OCI-LY1 (cell line): ENCODE measurements at regions not wholly inside any gene's neighbourhood (a gene's known extent, or its start where the extent isn't known, plus 50 kb on each side); places are given as distances from the start of the nearest gene placed in this dataset.

Experiments
- H2AFZ ChIP-seq: fragments of 200-600 bp; sonication (generic), shearing (Covaris generic); 2 replicates; pipeline ENCODE4 v1.6.0; 2014; ENCODE audit warnings: antibody characterized with exemption, mild to moderate bottlenecking, low read length
- H3F3A ChIP-seq: fragments of 200-600 bp; sonication (generic), shearing (Covaris generic); 2 replicates; pipeline ENCODE4 v1.6.0; 2014; ENCODE audit warnings: mild to moderate bottlenecking, antibody characterized with exemption, low read length, moderate library complexity; ENCODE audit not compliant: insufficient read depth
- H3K27ac ChIP-seq: fragments of 200-600 bp; sonication (generic); 2 replicates; pipeline ENCODE4 v1.5.1; 2014; ENCODE audit warnings: low read length, mixed run types, mild to moderate bottlenecking, low read depth; ENCODE audit not compliant: poor library complexity, severe bottlenecking
- H3K27me3 ChIP-seq: fragments of 200-600 bp; sonication (generic); 2 replicates; pipeline ENCODE4 v1.6.0; 2014; ENCODE audit warnings: antibody characterized with exemption, mild to moderate bottlenecking, low read length, moderate library complexity; ENCODE audit not compliant: insufficient read depth
- H3K36me3 ChIP-seq: fragments of 200-600 bp; sonication (generic); 2 replicates; pipeline ENCODE4 v1.6.1; 2014; ENCODE audit warnings: mild to moderate bottlenecking, antibody characterized with exemption, low read length, moderate library complexity, mixed read lengths; ENCODE audit not compliant: insufficient read depth
- H3K4me1 ChIP-seq: fragments of 200-600 bp; sonication (generic); 2 replicates; pipeline ENCODE4 v1.5.1; 2014; ENCODE audit warnings: mild to moderate bottlenecking, low read length, moderate library complexity; ENCODE audit not compliant: insufficient read depth, severe bottlenecking
- H3K4me2 ChIP-seq: fragments of 200-600 bp; sonication (generic), shearing (Covaris generic); 2 replicates; pipeline ENCODE4 v1.6.1; 2014; ENCODE audit warnings: low read length
- H3K4me3 ChIP-seq: fragments of 200-600 bp; sonication (generic); 2 replicates; pipeline ENCODE4 v1.5.1; 2014; ENCODE audit warnings: low read length, low read depth, mild to moderate bottlenecking, mixed read lengths; ENCODE audit not compliant: poor library complexity, severe bottlenecking
- H3K79me2 ChIP-seq: fragments of 200-600 bp; shearing (Covaris generic); 2 replicates; pipeline ENCODE4 v1.6.1; 2016; ENCODE audit warnings: mixed run types, low read length, mixed read lengths; ENCODE audit not compliant: insufficient read depth
- H3K9ac ChIP-seq: fragments of 200-600 bp; sonication (generic), shearing (Covaris generic); 2 replicates; pipeline ENCODE4 v1.6.1; 2014; ENCODE audit warnings: mild to moderate bottlenecking, low read length, mixed read lengths
- H3K9me2 ChIP-seq: fragments of 200-600 bp; sonication (generic), shearing (Covaris generic); 2 replicates; pipeline ENCODE4 v1.6.1; 2014; ENCODE audit warnings: low read depth, mild to moderate bottlenecking, low read length, mixed read lengths
- H3K9me3 ChIP-seq: fragments of 200-600 bp; shearing (Covaris generic); 2 replicates; pipeline ENCODE4 v1.6.1; 2014; ENCODE audit warnings: low read length, mixed read lengths
- H4K20me1 ChIP-seq: fragments of 200-600 bp; sonication (generic), shearing (Covaris generic); 2 replicates; pipeline ENCODE4 v1.6.0; 2016; ENCODE audit warnings: mild to moderate bottlenecking, low read length; ENCODE audit not compliant: insufficient read depth
- CTCF ChIP-seq: fragments of 200-600 bp; sonication (generic), shearing (Covaris generic); IDR thresholded peaks from 2 replicates; pipeline ENCODE4 v1.5.1; 2017; ENCODE audit warnings: mild to moderate bottlenecking, antibody characterized with exemption, low read length, moderate library complexity, mixed read lengths
- EZH2 ChIP-seq: fragments of 200-600 bp; sonication (generic), shearing (Covaris generic); IDR thresholded peaks from 2 replicates; pipeline ENCODE4 v1.8.0; 2017; ENCODE audit warnings: borderline replicate concordance, mixed run types, mild to moderate bottlenecking, antibody characterized with exemption, low read length, moderate library complexity, mixed read lengths

GRCh38 chr2:223420048-223420447 is 182.1 kb downstream of the SCG2 start:
- Histone ChIP-seq H2AFZ (no peak overlapping the region), H3K9ac (no peak overlapping the region), H3K9me2 (no peaks in the 10 kb centered on the region), H3K4me1 (no peaks in the 10 kb centered on the region), H3K27me3 (no peaks in the 10 kb centered on the region), H3K9me3 (no peaks in the 10 kb centered on the region), H3K36me3 (no peaks in the 10 kb centered on the region), H3K4me3 (no peak overlapping the region), H3K27ac (no peak overlapping the region), H3K79me2 (no peaks in the 10 kb centered on the region), H4K20me1 (no peaks in the 10 kb centered on the region), H3K4me2 (no peak overlapping the region), H3F3A (no peaks in the 10 kb centered on the region)
- TF ChIP-seq EZH2 (no peak), CTCF (no peak)

DNA sequence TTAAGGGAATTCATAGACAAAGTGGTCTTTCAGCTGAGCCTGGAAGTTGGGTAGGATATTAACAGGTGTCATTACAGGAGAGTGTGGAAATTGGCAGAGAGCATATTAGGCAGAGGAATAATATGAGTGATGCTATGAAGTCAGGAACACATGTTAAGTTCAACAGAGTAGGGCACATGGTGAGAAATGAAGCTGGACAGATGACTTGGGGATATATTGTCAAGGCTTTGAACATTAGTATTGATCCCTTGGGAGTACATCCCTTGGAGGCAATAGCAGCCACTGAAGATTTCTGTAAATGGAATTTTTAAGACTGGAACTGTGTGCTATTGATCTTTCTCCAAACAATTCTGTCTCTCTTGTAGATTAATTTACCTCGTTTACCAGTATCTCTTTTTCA is 170.7 kb downstream of the SCG2 start:
- Histone ChIP-seq H3K36me3 (no peaks in the 10 kb centered on the region), H3K4me3 (no peak overlapping the region), H2AFZ (no peak overlapping the region), H3K27me3 (no peaks in the 10 kb centered on the region), H3K79me2 (no peaks in the 10 kb centered on the region), H3K27ac (no peak overlapping the region), H4K20me1 (no peaks in the 10 kb centered on the region), H3K4me2 (no peak overlapping the region), H3K9ac (no peak overlapping the region), H3F3A (no peaks in the 10 kb centered on the region), H3K9me3 (no peaks in the 10 kb centered on the region), H3K9me2 (no peaks in the 10 kb centered on the region), H3K4me1 (no peaks in the 10 kb centered on the region)
- TF ChIP-seq CTCF: no peak
- no peak for TF ChIP-seq EZH2

DNA sequence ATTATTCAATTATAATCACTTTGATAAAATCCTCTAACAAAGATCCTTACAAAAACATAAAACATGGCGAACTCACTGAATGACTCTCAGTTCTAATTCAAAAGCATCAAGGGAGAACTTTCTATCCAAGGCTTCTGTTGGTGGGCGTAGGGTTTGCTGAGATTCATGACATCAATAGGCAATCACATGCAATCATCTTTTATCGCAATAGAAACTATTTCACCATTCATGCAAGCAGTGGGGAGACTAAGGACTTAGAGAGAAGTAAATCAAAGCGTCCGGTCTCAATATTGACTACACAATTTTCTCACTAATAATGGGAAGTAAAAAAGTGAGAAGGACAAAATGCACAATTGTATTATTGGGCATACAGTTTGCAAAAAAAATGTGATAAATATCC is 168.7 kb downstream of the SCG2 start:
- H3K36me3 ChIP-seq: no peaks in the 10 kb centered on the region

More for the DNA sequence above, 168.7 kb downstream of the SCG2 start:
- Histone ChIP-seq H4K20me1 (no peaks in the 10 kb centered on the region), H3K4me2 (no peak overlapping the region), H3K9ac (no peak overlapping the region), H3K27ac (no peak overlapping the region), H3K4me3 (no peak overlapping the region), H3K4me1 (no peaks in the 10 kb centered on the region), H3K79me2 (no peaks in the 10 kb centered on the region), H3K9me3 (no peaks in the 10 kb centered on the region), H2AFZ (no peak overlapping the region), H3K27me3 (no peaks in the 10 kb centered on the region), H3K9me2 (no peaks in the 10 kb centered on the region), H3F3A (no peaks in the 10 kb centered on the region)
- TF ChIP-seq EZH2 (no peak), CTCF (no peak)
